Stimulated activated CD4-positive, alpha-beta T cell treated with anti-CD3 and anti-CD28 coated beads, Interleukin-4, amount 100 ng/mL, for 48 hours (primary cell): ENCODE measurements at regions not wholly inside any gene's neighbourhood (a gene's known extent, or its start where the extent isn't known, plus 50 kb on each side); places are given as distances from the start of the nearest gene placed in this dataset.
"Not testable (repeated sequence)": the region's sequence is repeated elsewhere in the genome, so short reads cannot be mapped to it uniquely, and the experiment has no call there.

ENCODE experiments used
- DNase-seq, 2 donors: peaks; one replicate each; pipeline ENCODE4 v3.0.0-alpha.2; 2020; ENCODE audit warnings: low read depth in 2 of 2

- DNase-seq = no peak
Observed at GRCh38 chr12:34406996-34407300, 384.7 kb downstream of the ALG10 start.

GRCh38 chr12:34407813-34408212, 385.5 kb downstream of the ALG10 start:
- DNase-seq = no peak

- not testable (repeated sequence) for DNase-seq
Observed at GRCh38 chr12:34431509-34431908, 409.2 kb downstream of the ALG10 start.
